SJCRH30 (cell line): ENCODE measurements at regions not wholly inside any gene's neighbourhood (a gene's known extent, or its start where the extent isn't known, plus 50 kb on each side); places are given as distances from the start of the nearest gene placed in this dataset.

ENCODE experiments used
- DNase-seq, 2 experiments: peaks; one replicate each; pipeline ENCODE4 v3.0.0-alpha.2; 2015 to 2020
- H3K27ac ChIP-seq: fragments of 250-450 bp; sonication (Bioruptor Pico); 2 replicates; pipeline ENCODE4 v1.5.1; 2020; ENCODE audit warnings: mild to moderate bottlenecking, moderate library complexity
- H3K27me3 ChIP-seq: fragments of 250-450 bp; sonication (Bioruptor Pico); 2 replicates; pipeline ENCODE4 v1.5.1; 2020; ENCODE audit warnings: mild to moderate bottlenecking, moderate library complexity
- H3K36me3 ChIP-seq: fragments of 250-450 bp; sonication (Bioruptor Pico); 2 replicates; pipeline ENCODE4 v1.5.1; 2020; ENCODE audit warnings: mild to moderate bottlenecking, moderate library complexity
- H3K4me1 ChIP-seq: fragments of 250-450 bp; sonication (Bioruptor Pico); 2 replicates; pipeline ENCODE4 v1.5.1; 2020; ENCODE audit warnings: mild to moderate bottlenecking, moderate library complexity
- H3K4me3 ChIP-seq: fragments of 250-450 bp; sonication (Bioruptor Pico); 2 replicates; pipeline ENCODE4 v1.5.1; 2020; ENCODE audit warnings: mild to moderate bottlenecking, moderate library complexity
- H3K9me3 ChIP-seq: fragments of 250-450 bp; sonication (Bioruptor Pico); replicated peaks from 2 replicates; pipeline ENCODE4 v1.5.1; 2020; ENCODE audit warnings: mild to moderate bottlenecking, moderate library complexity

DNA sequence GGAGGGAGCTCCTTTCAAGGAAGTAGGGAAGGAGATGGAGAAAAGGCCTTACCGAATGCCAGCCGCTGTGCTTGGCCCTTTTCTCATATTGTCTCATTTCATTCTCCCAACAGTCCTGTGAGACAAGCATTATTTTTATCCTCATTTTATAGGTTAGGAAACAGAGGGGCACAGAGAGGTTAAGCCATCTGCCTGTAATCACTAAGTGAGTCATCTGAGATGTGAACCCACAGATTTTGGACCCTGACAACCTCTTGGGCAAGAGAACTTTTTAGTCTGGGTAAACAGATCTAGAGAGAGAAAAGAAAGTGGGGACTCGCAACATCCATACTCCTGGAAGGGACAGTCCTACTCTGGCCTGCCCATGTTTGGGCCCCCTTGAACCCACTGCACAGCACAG lies 91.7 kb upstream of the LCLAT1 start:
- Histone ChIP-seq H3K27ac (no peak overlapping the region), H3K9me3 (no peaks in the 10 kb centered on the region), H3K4me3 (no peak overlapping the region), H3K4me1 (peaks cover 6% of the 10 kb centered on the region; the same call in 1 of the 2 replicates), H3K27me3 (no peaks in the 10 kb centered on the region), H3K36me3 (no peaks in the 10 kb centered on the region)
- DNase-seq: no peak

DNA sequence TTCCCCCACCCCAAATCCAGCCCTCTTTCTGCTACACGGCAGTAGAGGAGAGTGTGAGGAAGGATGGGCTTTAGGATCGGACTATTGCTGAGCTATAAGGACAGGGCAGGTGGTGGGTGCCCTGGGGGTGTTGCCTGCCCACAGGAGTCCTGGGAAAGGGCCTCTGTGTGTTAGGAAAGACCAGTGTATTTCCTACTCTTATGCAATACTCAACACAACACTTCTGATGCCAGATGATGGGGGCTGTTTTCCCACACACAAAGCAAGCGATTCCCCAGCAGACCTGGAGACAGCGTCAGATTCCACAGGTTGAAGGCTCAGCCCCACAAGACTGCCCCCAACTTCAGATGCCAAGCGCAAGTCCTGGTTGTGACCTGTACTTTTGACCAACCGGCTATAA lies 91.0 kb upstream of the LCLAT1 start:
- H3K9me3 ChIP-seq: no peaks in the 10 kb centered on the region
- peak in 1 of 2 experiments; percentile 21 for DNase-seq
- no peaks in the 10 kb centered on the region for H3K27me3 ChIP-seq
- peaks cover 6% of the 10 kb centered on the region; the same call in 1 of the 2 replicates for H3K4me1 ChIP-seq
- no peak overlapping the region for H3K4me3 ChIP-seq
- no peaks in the 10 kb centered on the region for H3K36me3 ChIP-seq
- no peak overlapping the region for H3K27ac ChIP-seq

DNA sequence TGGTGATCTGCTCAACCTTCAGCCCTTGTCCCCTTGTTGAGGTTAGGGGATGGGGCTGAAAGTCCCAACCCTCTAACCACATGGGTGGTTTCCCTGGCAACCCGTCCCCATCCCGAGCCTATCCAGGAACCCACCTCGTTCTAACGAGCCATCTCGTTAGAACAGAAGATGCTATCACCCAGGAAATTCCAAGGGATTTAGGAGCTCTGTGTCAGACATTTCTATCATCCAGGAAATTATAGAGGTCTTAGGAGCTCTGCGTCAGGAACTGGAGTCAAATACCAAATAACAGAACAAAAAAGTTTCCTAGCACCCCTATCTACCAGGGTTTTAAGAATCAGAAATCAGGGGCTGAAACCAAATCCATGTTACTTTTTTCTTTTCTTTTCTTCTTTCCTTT lies 90.3 kb upstream of the LCLAT1 start:
- DNase-seq: no peak
- no peak overlapping the region for H3K4me3 ChIP-seq
- H3K27ac ChIP-seq: no peak overlapping the region
- no peaks in the 10 kb centered on the region for H3K9me3 ChIP-seq
- no peaks in the 10 kb centered on the region for H3K36me3 ChIP-seq
- no peaks in the 10 kb centered on the region for H3K27me3 ChIP-seq
- peaks cover 6% of the 10 kb centered on the region; the same call in 1 of the 2 replicates for H3K4me1 ChIP-seq

DNA sequence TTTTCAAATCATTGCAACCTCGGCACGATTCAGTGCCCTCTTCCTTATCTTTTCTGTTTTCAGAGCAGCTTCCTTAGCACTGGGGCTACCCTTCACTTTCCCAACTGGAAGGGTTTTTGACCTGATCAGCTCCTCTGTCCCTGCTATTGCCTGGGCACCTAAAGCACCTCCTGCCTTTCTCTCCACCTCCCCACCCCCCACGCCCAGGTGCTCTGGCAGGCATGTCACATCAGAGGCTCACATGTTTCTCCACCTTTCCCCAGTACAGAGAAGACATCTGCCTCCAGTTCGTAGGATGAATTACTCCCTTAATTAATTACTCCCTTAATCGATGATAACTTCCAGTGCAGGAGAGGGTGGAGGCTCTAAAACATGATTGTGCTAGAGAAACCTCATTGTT lies 88.7 kb upstream of the LCLAT1 start:
- H3K4me3 ChIP-seq: no peak overlapping the region
- no peaks in the 10 kb centered on the region for H3K27me3 ChIP-seq
- DNase-seq: no peak
- no peak overlapping the region for H3K27ac ChIP-seq
- H3K36me3 ChIP-seq: no peaks in the 10 kb centered on the region
- no peaks in the 10 kb centered on the region for H3K9me3 ChIP-seq
- H3K4me1 ChIP-seq: peaks cover 11% of the 10 kb centered on the region; the same call in 1 of the 2 replicates

DNA sequence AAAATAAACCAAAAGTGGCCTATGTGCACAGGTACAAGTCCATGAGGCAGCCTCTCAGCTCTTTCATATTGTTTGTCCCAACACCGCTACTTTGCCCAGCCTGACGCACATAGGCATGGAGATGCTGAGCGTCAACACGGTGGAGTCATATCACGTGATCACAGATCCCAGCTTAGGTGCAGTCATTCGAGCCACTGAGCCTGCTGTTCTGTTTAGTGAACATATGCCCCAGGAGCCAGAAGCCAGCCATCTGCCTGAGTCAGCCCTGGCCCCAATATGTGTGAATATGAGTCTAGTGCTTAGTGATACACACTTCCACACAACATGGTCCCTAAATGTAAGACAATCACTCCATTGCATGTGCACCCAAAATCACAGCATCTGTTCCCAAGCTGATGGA lies 88.2 kb upstream of the LCLAT1 start:
- H3K27me3 ChIP-seq: no peaks in the 10 kb centered on the region
- H3K27ac ChIP-seq: no peak overlapping the region
- no peak overlapping the region for H3K4me3 ChIP-seq
- no peak for DNase-seq
- no peaks in the 10 kb centered on the region for H3K36me3 ChIP-seq
- peaks cover 11% of the 10 kb centered on the region; the same call in 1 of the 2 replicates for H3K4me1 ChIP-seq
- H3K9me3 ChIP-seq: no peaks in the 10 kb centered on the region

DNA sequence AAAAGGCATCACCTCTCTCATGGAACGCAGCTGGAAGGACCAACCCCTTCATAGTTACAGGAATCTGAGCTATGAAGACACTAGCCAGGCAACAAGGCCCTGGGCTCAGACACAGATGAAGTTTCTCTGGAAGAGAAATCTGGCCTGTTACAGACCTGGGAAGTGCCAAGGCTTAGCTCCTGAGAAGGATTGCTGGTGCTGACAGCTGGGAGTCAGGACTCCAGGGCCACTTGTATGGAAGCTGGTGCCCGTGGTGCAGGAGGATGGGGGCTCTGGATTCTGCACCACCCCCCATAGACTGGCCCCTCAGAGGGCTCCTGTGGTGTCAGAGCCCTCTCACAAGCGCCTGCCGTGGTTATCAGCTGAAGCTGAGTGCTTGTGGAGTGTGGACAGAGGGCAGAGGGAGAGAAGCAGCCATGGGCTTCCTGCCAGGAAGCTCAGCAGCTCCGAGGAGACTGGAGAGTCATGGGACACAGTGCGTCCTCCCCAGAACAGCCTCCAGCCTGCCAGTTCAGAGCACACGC lies 87.3 kb upstream of the LCLAT1 start:
- H3K27me3 ChIP-seq: no peaks in the 10 kb centered on the region

DNA sequence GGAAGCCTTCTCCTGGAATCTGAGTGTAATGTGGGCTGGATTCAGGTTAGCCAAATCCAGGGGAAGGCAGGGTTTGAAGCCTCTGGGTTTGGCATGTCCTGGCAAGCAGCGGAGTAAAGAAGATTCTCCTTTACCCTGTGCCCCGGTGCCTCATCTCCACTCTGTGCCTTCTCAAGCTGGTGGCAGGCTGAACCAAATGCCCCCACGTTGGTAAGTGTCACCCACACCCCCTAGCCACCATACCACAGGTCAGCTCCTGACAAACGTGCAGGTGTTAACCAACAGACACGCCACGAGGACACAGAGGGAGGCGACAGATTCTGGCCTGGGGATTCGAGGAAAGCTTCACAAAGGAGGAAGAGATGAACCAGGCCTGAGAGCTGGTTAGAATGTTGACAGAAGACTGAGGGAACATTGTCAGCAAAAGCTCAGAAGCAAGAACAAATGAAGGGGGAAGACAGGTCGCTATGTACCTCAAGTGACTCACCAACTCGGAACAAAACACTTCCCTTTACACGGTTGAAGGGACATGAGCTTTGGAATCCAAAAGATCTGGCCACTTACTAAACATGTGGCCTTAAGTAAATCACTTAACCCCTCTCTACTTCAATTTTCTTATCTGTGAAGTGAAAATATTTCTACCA lies 85.2 kb upstream of the LCLAT1 start:
- Histone ChIP-seq H3K4me3 (no peak overlapping the region), H3K36me3 (no peaks in the 10 kb centered on the region), H3K9me3 (no peaks in the 10 kb centered on the region), H3K4me1 (peaks cover 12% of the 10 kb centered on the region; the same call in 1 of the 2 replicates), H3K27ac (no peak overlapping the region), H3K27me3 (no peaks in the 10 kb centered on the region)
- no peak for DNase-seq

More for the DNA sequence above, 87.3 kb upstream of the LCLAT1 start:
- DNase-seq: no peak
- Histone ChIP-seq H3K9me3 (no peaks in the 10 kb centered on the region), H3K36me3 (no peaks in the 10 kb centered on the region), H3K4me1 (peaks cover 11% of the 10 kb centered on the region; the same call in 1 of the 2 replicates), H3K27ac (no peak overlapping the region), H3K4me3 (no peak overlapping the region)

DNA sequence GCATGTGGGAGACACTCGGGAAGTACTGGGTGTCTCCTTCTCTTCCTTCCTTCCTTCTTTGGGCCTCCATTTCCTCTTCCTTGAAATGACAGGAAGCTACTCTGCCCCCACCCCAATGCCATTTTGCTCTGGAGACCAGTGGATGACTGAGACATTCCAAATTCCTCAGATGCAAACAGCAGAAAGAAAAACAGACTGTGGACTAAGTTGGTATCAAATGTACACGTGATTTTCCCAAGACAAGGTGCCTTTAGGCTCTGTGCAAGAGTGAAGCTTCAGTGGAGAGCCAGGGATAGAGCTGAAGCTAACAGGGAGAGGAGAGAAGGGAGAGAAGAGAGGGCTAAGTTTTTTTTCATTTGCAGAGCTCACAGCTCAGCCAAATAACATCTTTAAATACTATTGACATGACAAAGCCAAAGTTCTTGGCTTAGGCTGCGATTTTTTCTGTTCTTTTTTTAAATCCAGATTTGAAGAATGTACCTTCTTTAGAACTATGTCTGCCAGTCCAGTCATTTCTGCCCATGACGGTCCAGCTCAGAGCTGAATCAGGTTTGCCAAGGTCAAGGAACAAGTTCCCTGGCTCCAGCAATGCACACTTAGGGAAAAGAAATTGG lies 84.5 kb upstream of the LCLAT1 start:
- DNase-seq: no peak
- H3K27ac ChIP-seq: no peak overlapping the region
- H3K36me3 ChIP-seq: no peaks in the 10 kb centered on the region
- peaks cover 10% of the 10 kb centered on the region; the same call in 1 of the 2 replicates for H3K4me1 ChIP-seq
- no peak overlapping the region for H3K4me3 ChIP-seq
- H3K27me3 ChIP-seq: no peaks in the 10 kb centered on the region
- H3K9me3 ChIP-seq: no peaks in the 10 kb centered on the region

DNA sequence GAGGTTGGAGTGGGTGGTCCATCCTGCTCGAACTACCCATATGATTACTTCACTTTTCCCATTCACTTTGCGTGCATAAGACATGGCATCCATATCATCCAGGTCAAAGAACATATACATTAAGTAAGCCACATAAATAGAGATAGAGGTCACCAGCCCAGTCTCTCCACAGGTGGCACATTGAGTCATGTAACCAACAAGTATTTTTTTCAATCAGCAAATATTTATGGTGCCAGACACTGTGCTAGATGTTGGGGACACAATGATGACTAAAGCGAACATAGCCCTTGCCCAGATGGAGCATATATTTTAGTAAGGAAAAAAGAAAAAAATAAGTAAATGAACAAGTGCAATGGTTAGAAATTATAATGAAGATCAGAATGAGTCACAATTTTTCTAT lies 83.6 kb upstream of the LCLAT1 start:
- DNase-seq: no peak
- Histone ChIP-seq H3K9me3 (no peaks in the 10 kb centered on the region), H3K27ac (no peak overlapping the region), H3K36me3 (no peaks in the 10 kb centered on the region), H3K4me1 (peaks cover 10% of the 10 kb centered on the region; the same call in 1 of the 2 replicates), H3K4me3 (no peak overlapping the region), H3K27me3 (no peaks in the 10 kb centered on the region)

DNA sequence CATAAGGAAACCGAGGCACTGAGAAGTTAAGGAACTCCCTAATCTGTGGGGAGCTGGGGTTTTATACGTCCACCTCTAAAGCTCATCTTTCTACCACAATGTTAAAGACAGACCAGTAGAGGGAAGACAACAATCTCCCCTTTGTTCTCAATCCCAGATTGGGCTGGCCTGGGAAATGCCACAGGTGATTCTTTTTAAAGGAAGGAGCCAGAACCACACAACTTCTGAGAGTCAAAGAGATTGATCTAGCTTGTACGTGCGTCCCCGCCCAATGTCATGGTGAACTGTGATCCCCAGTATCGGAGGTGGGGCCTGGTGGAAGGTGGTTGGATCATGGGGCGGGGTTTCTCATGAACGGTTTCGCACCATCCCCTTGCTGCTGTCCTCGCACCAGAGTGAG lies 81.8 kb upstream of the LCLAT1 start:
- no peak for DNase-seq
- no peaks in the 10 kb centered on the region for H3K27me3 ChIP-seq
- H3K36me3 ChIP-seq: no peaks in the 10 kb centered on the region
- peaks cover 10% of the 10 kb centered on the region; the same call in 1 of the 2 replicates for H3K4me1 ChIP-seq
- no peak overlapping the region for H3K27ac ChIP-seq
- no peaks in the 10 kb centered on the region for H3K9me3 ChIP-seq
- no peak overlapping the region for H3K4me3 ChIP-seq

DNA sequence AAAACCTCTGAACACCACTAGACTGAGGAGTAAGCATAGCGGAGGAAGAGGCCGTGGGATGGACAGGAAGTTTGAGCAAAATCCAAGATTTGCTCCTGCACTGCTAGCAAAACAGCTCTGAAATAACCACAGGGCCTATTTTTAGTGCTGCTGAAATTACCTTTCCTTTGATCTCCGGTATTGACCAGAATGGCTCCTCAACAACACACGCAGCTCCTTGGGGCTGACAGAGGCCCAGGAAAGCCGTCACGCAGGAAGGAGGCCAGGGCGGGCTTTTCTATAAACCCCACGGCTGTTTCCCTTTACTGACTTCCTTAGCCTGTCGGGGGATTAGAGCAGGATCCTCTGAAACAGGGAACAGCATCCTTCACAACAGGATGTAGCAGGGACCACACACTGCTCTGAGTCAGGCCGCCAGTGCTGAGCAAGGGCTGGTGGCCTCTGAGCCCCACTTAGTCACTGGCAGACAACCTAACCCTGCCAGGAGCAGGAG lies 80.8 kb upstream of the LCLAT1 start:
- H3K36me3 ChIP-seq: no peaks in the 10 kb centered on the region
- no peaks in the 10 kb centered on the region for H3K27me3 ChIP-seq
- peak; percentile 29 to 47 for DNase-seq
- no peak overlapping the region for H3K4me3 ChIP-seq
- H3K4me1 ChIP-seq: peaks cover 10% of the 10 kb centered on the region; the same call in 1 of the 2 replicates
- H3K27ac ChIP-seq: no peak overlapping the region
- no peaks in the 10 kb centered on the region for H3K9me3 ChIP-seq

DNA sequence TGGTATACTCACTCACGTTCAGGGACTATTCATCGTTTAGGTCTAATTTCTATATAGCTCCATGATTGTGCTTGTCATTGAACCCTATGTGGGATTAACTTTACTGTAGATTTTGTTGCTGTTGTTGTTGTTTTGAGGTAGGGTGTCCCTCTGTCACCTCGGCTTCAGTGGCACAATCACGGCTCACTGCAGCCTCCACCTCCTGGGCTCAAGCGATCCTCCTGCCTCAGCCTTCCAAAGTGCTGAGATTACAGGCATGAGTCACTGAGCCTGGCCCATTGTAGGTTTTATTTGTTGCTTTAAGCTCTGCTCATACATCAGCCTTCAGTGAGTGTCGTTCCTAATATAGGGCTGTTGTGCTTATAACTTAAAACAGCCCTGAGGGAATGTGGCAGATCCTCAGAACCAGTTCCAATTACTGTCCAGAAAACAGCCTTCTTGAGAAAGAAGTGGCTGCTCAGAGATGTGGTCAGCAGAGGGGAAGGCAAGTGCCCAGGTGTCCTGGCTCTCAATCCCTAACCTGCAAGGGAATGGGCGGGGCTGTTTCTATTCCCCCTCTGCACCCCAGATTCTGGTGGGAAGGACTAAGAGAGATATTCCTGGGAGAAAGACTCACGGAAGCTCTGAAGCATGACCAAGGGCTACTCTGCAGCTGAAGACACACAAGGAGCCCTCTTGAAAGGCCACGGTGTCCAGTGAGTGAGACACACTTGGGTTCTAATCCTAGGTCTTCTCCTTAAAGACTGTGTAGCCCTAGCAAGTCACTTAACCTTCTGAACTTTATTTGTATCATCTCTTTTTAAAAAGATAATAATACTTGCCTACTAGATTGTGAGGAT lies 79.6 kb upstream of the LCLAT1 start:
- H3K27ac ChIP-seq: no peak overlapping the region
- no peak overlapping the region for H3K4me3 ChIP-seq
- no peak for DNase-seq
- H3K9me3 ChIP-seq: no peaks in the 10 kb centered on the region
- no peaks in the 10 kb centered on the region for H3K36me3 ChIP-seq
- peaks cover 7% of the 10 kb centered on the region; the same call in 1 of the 2 replicates for H3K4me1 ChIP-seq
- no peaks in the 10 kb centered on the region for H3K27me3 ChIP-seq

DNA sequence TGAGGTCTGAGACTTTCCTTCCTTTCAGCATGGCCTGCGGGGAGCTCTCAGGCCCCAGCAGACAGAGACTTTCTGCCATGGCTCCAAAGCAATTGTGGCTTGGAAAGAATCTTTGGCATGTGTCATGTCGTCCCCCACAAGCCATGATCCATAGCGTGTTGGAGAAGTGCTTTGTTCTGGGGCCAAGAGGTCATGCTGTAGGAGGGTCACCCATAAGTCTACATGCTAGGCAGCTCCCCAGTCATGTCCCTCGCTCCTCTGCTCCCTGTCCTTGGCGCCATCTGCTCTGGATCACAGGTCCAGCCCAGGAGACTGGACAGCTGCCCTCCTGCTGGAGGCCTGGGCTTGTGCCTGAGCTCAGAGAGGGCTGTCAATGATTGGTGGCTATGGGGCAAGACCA lies 78.8 kb upstream of the LCLAT1 start:
- Histone ChIP-seq H3K4me3 (no peak overlapping the region), H3K36me3 (no peaks in the 10 kb centered on the region), H3K27ac (no peak overlapping the region), H3K4me1 (peaks cover 5% of the 10 kb centered on the region; the same call in 1 of the 2 replicates), H3K27me3 (no peaks in the 10 kb centered on the region), H3K9me3 (no peaks in the 10 kb centered on the region)
- DNase-seq: no peak

DNA sequence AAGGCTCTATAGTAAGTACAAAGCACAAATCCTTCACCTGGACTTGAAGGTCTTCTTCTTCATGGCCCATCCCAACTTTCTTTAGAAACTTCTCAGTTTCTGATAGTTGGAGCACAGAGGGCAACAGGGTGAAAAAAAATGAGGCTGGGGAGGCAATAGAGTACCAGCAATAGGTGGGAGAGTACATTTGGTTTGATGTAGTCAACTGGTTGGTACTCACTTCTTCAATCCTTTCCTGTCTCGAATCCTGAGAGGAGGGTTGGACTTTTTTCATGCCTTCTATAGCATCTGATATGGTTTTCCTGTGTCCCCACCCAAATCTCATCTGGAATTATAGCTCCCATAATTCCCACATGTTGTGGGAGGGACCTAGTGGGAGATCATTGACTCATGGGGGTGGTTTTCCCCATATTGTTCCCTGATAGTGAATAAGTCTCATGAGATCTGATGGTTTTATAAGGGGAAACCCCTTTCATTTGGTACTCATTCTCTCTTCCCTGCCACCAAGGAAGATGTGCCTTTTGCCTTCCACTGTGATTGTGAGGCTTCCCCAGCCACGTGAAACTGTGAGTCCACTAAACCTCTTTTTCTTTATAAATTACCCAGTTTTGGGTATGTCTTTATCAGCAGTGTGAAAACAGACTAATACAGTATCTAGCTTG lies 75.9 kb upstream of the LCLAT1 start:
- DNase-seq: no peak
- no peaks in the 10 kb centered on the region for H3K27me3 ChIP-seq
- H3K9me3 ChIP-seq: no peaks in the 10 kb centered on the region
- H3K36me3 ChIP-seq: no peaks in the 10 kb centered on the region
- H3K4me1 ChIP-seq: peaks cover 3% of the 10 kb centered on the region; the same call in 1 of the 2 replicates
- no peak overlapping the region for H3K4me3 ChIP-seq
- no peak overlapping the region for H3K27ac ChIP-seq
